HL-60/S4 (cell line): ENCODE measurements at regions not wholly inside any gene's neighbourhood (a gene's known extent, or its start where the extent isn't known, plus 50 kb on each side); places are given as distances from the start of the nearest gene placed in this dataset.

Experiments used
- in situ Hi-C: fragments of 300-500 bp; cut with MboI; formaldehyde crosslinking; loops from 2 replicates; pipeline ENCODE4 v1.14.3; 2022; ENCODE audit warnings: low sequenced_read_pairs

GRCh38 chr2:181326661-181327060 is 130.5 kb upstream of the ITGA4 start:
- in situ Hi-C loops = no loop called here

- in situ Hi-C loops = no loop called here
Measured at GRCh38 chr2:181330286-181330685, 126.9 kb upstream of the ITGA4 start.

GRCh38 chr2:181332044-181332605 is 125.1 kb upstream of the ITGA4 start:
- in situ Hi-C loops = no loop called here

- in situ Hi-C loops = no loop called here
Measured at GRCh38 chr2:181334158-181334826, 122.9 kb upstream of the ITGA4 start.

GRCh38 chr2:181340891-181341290 is 116.3 kb upstream of the ITGA4 start:
- in situ Hi-C loops = no loop called here

GRCh38 chr2:181341855-181342600 is 115.2 kb upstream of the ITGA4 start:
- in situ Hi-C loops = no loop called here

- in situ Hi-C loops = no loop called here
Measured at GRCh38 chr2:181348107-181348837, 108.9 kb upstream of the ITGA4 start.

GRCh38 chr2:181352158-181352557 is 105.0 kb upstream of the ITGA4 start:
- in situ Hi-C loops = no loop called here

GRCh38 chr2:181354626-181355025 is 102.6 kb upstream of the ITGA4 start:
- in situ Hi-C loops = no loop called here

- in situ Hi-C loops = no loop called here
Measured at GRCh38 chr2:181356526-181357130, 100.6 kb upstream of the ITGA4 start.

- in situ Hi-C loops = no loop called here
Measured at GRCh38 chr2:181357979-181358378, 99.2 kb upstream of the ITGA4 start.

GRCh38 chr2:181362561-181362960 is 94.6 kb upstream of the ITGA4 start:
- in situ Hi-C loops = no loop called here

- in situ Hi-C loops = no loop called here
Measured at GRCh38 chr2:181363164-181363563, 94.0 kb upstream of the ITGA4 start.

GRCh38 chr2:181364492-181365170 is 92.6 kb upstream of the ITGA4 start:
- in situ Hi-C loops = no loop called here

- in situ Hi-C loops = no loop called here
Measured at GRCh38 chr2:181366675-181367175, 90.5 kb upstream of the ITGA4 start.

- in situ Hi-C loops = no loop called here
Measured at GRCh38 chr2:181367411-181367810, 89.8 kb upstream of the ITGA4 start.

GRCh38 chr2:181367906-181368435 is 89.2 kb upstream of the ITGA4 start:
- in situ Hi-C loops = no loop called here

- in situ Hi-C loops = no loop called here
Measured at GRCh38 chr2:181370126-181370525, 87.1 kb upstream of the ITGA4 start.

GRCh38 chr2:181371195-181371594 is 86.0 kb upstream of the ITGA4 start:
- in situ Hi-C loops = no loop called here
